NCI-H1436 (cell line): ENCODE measurements at regions not wholly inside any gene's neighbourhood (a gene's known extent, or its start where the extent isn't known, plus 50 kb on each side); places are given as distances from the start of the nearest gene placed in this dataset.

Experiments used
- DNase-seq: peaks from one replicate; lab custom pipeline; 2025; lab: John Stamatoyannopoulos, UW

GRCh38 chr6:101212640-101213039 lies 180.9 kb upstream of the GRIK2 start:
- no peak for DNase-seq

- DNase-seq = no peak
Observed at GRCh38 chr6:101222007-101222406, 171.5 kb upstream of the GRIK2 start.

GRCh38 chr6:101224751-101225150 lies 168.8 kb upstream of the GRIK2 start:
- no peak for DNase-seq

GRCh38 chr6:101226677-101227135 lies 166.8 kb upstream of the GRIK2 start:
- no peak for DNase-seq

- no peak for DNase-seq
Observed at GRCh38 chr6:101230866-101231265, 162.6 kb upstream of the GRIK2 start.

- DNase-seq = no peak
Observed at GRCh38 chr6:101231606-101232235, 161.8 kb upstream of the GRIK2 start.

GRCh38 chr6:101232961-101233360 lies 160.5 kb upstream of the GRIK2 start:
- DNase-seq = no peak

GRCh38 chr6:101236709-101237108 lies 156.8 kb upstream of the GRIK2 start:
- DNase-seq = no peak

GRCh38 chr6:101241442-101241841 lies 152.1 kb upstream of the GRIK2 start:
- no peak for DNase-seq

GRCh38 chr6:101249470-101249869 lies 144.0 kb upstream of the GRIK2 start:
- DNase-seq = no peak

GRCh38 chr6:101257163-101257562 lies 136.3 kb upstream of the GRIK2 start:
- no peak for DNase-seq

- DNase-seq = no peak
Observed at GRCh38 chr6:101259505-101259904, 134.0 kb upstream of the GRIK2 start.

- DNase-seq = no peak
Observed at GRCh38 chr6:101263596-101263995, 129.9 kb upstream of the GRIK2 start.

GRCh38 chr6:101266063-101266462 lies 127.4 kb upstream of the GRIK2 start:
- DNase-seq = no peak

- DNase-seq = no peak
Observed at GRCh38 chr6:101268541-101268940, 125.0 kb upstream of the GRIK2 start.

GRCh38 chr6:101275251-101275650 lies 118.3 kb upstream of the GRIK2 start:
- DNase-seq = no peak

GRCh38 chr6:101276066-101276465 lies 117.4 kb upstream of the GRIK2 start:
- no peak for DNase-seq

- DNase-seq = no peak
Observed at GRCh38 chr6:101279410-101279809, 114.1 kb upstream of the GRIK2 start.

- no peak for DNase-seq
Observed at GRCh38 chr6:101281266-101281665, 112.2 kb upstream of the GRIK2 start.

GRCh38 chr6:101284131-101284530 lies 109.4 kb upstream of the GRIK2 start:
- DNase-seq = no peak

GRCh38 chr6:101286146-101286545 lies 107.4 kb upstream of the GRIK2 start:
- DNase-seq = no peak

- no peak for DNase-seq
Observed at GRCh38 chr6:101290346-101290745, 103.2 kb upstream of the GRIK2 start.

- no peak for DNase-seq
Observed at GRCh38 chr6:101294051-101294638, 99.4 kb upstream of the GRIK2 start.

GRCh38 chr6:101294676-101295075 lies 98.8 kb upstream of the GRIK2 start:
- no peak for DNase-seq
